HG03521 (cell line): ENCODE measurements at regions not wholly inside any gene's neighbourhood (a gene's known extent, or its start where the extent isn't known, plus 50 kb on each side); places are given as distances from the start of the nearest gene placed in this dataset.
"Not testable (repeated sequence)": the region's sequence is repeated elsewhere in the genome, so short reads cannot be mapped to it uniquely, and the experiment has no call there.

Source experiments
- ATAC-seq: cut with Tn5 transposase; IDR thresholded peaks from one replicate; pipeline ENCODE4 v1.9.1; 2021; ENCODE audit warnings: mild to moderate bottlenecking, moderate library complexity; ENCODE audit not compliant: unreplicated experiment

DNA sequence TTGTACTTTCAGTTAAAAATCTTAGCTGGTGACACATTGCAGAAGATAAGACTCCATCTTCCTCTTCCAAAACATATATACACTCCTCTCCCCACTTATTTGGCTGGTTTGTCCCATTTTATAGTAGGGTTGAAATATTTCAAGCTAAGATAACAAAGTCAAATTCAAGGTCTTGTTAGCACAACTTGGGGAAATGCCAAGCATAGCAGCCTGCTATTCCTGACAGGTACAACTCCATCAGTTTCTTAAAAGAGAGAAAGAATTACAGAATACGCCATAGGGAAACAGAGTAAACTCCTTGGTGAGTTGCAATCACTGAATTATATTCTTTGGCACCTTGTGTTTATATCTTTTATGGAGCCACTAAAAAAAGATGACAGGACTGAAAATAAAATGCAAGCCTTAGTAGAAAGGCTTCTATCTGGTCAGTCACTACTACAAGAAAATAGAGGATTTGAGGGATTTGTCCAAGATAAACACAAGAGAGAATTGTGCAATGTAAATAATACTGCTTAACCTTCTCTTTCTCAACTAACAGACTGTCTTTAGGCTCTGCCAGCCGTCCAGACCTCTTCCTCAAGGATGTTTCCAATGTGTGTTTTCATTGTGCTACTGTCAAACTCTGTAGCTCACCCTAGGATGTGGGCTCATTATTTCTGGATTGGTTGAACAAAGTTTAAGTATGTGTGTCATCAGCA, 170.3 kb downstream of the VEGFC start:
- no peak for ATAC-seq

DNA sequence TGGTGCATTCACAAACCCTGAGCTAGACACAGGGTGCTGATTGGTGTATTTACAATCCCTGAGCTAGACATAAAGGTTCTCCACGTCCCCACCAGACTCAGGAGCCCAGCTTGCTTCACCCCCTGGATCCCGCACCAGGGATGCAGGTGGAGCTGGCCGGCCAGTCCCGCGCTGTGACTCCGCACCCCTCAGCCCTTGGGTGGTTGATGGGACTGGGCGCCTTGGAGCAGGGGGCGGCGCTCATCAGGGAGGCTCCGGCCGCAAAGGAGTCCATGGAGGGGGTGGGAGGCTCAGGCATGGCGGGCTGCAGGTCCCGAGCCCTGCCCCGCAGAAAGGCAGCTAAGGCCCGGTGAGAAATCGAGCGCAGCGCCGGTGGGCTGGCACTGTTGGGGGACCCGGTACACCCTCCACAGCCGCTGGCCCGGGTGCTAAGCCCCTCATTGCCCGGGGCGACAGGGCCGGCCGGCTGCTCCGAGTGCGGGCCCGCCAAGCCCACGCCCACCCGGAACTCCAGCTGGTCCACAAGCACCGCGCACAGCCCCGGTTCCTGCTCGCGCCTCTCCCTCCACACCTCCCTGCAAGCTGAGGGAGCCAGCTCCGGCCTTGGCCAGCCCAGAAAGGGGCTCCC, 167.6 kb downstream of the VEGFC start:
- not testable (repeated sequence) for ATAC-seq

DNA sequence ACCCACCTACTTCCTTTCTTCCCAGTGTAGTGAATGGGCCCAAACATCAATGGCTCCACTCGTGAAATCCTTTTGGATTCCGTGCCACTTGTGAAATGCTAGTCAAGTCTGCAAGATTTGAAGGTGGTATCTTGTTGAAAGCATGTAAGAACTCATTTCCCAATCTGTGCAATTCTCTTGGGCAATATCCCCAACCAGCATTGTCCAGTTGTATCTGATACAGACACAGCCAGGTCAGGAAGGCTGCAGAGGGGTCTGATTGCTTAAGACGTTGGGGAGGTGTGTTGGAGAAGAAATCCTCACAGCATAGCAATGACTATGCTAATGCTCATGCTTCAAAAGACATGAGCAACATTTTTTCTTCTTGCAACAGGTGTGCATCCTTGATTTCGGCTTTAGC, 164.8 kb downstream of the VEGFC start:
- ATAC-seq: no peak

DNA sequence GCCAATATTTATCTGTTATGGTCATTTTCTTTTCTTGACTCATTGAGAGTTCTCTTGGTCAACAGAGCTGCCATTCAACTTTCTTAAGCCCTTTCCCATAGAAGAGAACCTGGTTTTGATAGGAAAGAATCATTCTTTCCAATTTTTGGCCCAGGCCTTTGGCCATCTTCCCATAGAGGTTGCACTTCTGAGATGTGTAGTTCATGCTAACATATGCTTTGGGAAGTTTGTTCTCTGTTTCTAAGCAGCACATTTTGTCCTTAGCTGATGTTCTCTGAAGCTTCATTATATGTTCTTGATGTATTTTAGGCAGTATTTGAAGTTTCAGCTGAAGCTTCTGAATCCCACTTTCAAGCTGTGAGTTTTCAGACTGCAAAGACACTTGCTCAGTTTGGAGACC, 161.1 kb downstream of the VEGFC start:
- ATAC-seq: no peak
